ENCODE measurements at regions not wholly inside any gene's neighbourhood (a gene's known extent, or its start where the extent isn't known, plus 50 kb on each side); places are given as distances from the start of the nearest gene placed in this dataset.

DNA sequence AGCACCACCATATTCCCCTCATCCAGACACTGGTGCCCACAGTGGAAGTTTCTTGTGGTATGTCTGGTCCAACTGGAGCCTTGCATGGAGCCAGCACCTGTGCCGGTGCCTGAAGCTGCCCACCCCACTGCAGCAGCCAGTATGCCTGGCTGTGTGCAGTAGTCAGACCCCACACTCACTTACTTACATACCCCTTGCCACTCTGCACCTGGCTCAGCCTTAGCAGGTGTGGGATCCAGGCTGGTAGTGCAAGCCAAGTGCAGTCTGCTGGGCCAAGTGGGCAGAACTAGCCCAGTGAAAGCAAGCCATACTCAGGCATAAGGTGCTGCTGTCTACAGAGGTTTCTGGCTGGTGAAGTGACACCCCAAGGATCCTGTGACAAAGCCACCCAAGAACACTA lies 871.4 kb upstream of the C9orf72 start:
- TF ChIP-seq, protein P1, sequence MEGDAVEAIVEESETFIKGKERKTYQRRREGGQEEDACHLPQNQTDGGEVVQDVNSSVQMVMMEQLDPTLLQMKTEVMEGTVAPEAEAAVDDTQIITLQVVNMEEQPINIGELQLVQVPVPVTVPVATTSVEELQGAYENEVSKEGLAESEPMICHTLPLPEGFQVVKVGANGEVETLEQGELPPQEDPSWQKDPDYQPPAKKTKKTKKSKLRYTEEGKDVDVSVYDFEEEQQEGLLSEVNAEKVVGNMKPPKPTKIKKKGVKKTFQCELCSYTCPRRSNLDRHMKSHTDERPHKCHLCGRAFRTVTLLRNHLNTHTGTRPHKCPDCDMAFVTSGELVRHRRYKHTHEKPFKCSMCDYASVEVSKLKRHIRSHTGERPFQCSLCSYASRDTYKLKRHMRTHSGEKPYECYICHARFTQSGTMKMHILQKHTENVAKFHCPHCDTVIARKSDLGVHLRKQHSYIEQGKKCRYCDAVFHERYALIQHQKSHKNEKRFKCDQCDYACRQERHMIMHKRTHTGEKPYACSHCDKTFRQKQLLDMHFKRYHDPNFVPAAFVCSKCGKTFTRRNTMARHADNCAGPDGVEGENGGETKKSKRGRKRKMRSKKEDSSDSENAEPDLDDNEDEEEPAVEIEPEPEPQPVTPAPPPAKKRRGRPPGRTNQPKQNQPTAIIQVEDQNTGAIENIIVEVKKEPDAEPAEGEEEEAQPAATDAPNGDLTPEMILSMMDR (IDR thresholded peaks at IDR 0.05), result no peak
- TF ChIP-seq POLR2AphosphoS5 (IDR thresholded peaks at IDR 0.05), result no peak

Data from esophagus muscularis mucosa (tissue), 3 donors.